C4-2B (cell line): ENCODE measurements at regions not wholly inside any gene's neighbourhood (a gene's known extent, or its start where the extent isn't known, plus 50 kb on each side); places are given as distances from the start of the nearest gene placed in this dataset.

ENCODE experiments used
- CTCF ChIP-seq: fragments of 450-650 bp; conservative IDR thresholded peaks from 2 replicates; pipeline ENCODE4 v1.5.1; 2017; ENCODE audit warnings: mild to moderate bottlenecking
- ZFX ChIP-seq: fragments of 450-650 bp; IDR thresholded peaks from 2 replicates; pipeline ENCODE4 v1.6.1; 2017

DNA sequence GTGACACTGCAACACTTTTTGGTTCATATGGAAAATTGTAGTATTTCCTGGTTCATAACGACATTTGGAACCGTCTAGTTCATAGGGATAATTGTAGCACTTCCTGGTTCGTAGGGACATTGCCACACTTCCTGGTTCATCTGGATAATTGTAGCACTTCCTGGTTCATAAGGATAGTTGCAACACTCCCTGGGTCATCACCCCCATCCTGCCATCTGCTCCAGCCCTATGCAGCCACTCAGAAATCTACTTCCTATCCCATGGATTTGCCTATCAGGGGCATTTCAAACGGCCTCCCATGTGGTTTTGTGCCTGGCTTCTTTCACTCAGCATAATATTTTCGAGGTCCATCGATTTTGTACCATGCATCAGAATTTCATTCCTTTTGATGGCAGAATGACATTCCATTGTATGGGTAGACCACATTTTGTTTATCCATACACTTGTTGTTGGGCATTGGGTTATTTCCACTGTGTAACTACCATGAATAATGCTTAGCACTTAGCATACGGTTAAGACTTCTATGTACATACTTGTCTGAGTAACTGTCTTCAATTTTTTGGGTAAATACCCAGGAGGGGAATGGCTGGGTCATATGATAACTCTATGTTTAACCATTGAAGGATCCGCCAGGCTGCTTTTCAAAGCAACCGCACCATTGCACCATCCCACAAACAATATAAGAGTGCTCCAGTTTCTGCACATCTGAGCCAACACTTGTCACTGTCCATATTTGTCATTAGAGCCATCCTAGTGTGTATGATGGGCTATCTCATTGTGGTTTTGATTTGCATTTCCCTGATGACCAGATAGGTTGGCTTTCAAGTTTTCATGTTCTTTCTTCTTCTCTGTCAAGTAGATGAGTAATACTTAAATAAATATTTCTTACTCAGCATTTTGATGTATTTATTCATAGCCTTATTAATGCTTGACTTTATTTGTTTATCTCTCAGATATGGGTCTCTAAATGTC lies 58.3 kb upstream of the CD99 start:
- TF ChIP-seq CTCF (no peak), ZFX (no peak)
